ENCODE measurements at regions not wholly inside any gene's neighbourhood (a gene's known extent, or its start where the extent isn't known, plus 50 kb on each side); places are given as distances from the start of the nearest gene placed in this dataset.

DNA sequence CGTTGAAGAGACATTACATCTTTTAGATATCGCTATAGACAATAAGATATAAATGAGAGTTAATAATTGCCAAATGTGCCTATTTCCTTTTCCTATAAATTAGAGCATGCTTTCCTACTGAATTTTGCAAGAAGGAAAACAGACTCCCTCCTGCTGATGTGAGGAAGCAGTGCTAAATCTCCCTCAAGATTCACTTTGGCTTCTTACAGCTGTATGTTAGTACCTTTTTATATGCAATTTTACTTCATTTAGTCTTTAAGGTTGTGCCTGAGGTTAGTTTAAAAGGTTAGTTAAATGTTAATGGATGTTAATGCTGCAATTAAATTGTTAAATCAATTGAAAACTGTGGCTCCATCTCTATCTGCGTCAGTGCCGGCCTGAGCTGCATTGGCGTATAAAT, 728.8 kb downstream of the NR2F2 start (continued):
- TF ChIP-seq, protein P1, sequence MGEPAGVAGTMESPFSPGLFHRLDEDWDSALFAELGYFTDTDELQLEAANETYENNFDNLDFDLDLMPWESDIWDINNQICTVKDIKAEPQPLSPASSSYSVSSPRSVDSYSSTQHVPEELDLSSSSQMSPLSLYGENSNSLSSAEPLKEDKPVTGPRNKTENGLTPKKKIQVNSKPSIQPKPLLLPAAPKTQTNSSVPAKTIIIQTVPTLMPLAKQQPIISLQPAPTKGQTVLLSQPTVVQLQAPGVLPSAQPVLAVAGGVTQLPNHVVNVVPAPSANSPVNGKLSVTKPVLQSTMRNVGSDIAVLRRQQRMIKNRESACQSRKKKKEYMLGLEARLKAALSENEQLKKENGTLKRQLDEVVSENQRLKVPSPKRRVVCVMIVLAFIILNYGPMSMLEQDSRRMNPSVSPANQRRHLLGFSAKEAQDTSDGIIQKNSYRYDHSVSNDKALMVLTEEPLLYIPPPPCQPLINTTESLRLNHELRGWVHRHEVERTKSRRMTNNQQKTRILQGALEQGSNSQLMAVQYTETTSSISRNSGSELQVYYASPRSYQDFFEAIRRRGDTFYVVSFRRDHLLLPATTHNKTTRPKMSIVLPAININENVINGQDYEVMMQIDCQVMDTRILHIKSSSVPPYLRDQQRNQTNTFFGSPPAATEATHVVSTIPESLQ (CRISPR knock-in tag; IDR thresholded peaks at IDR 0.05): no peak
- TF ChIP-seq ZNF280B (CRISPR knock-in tag; IDR thresholded peaks at IDR 0.05): no peak
- TF ChIP-seq HLTF (IDR thresholded peaks at IDR 0.05): no peak
- TF ChIP-seq ZNF282 (CRISPR knock-in tag; IDR thresholded peaks at IDR 0.05): no peak
- TF ChIP-seq MBD1 (CRISPR knock-in tag; IDR thresholded peaks at IDR 0.05): no peak
- no peak for TF ChIP-seq BCL6 (CRISPR knock-in tag; IDR thresholded peaks at IDR 0.05)
- no peak for TF ChIP-seq OTX1 (CRISPR knock-in tag; IDR thresholded peaks at IDR 0.05)
- no peak for TF ChIP-seq ZNF695 (CRISPR knock-in tag; IDR thresholded peaks at IDR 0.05)
- no peak for TF ChIP-seq GTF2A2 (tag; IDR thresholded peaks at IDR 0.05)
- no peak for TF ChIP-seq ZNF212 (CRISPR knock-in tag; IDR thresholded peaks at IDR 0.05)
- TF ChIP-seq DACH1 (IDR thresholded peaks at IDR 0.05; ENCODE audit: partially characterized antibody): no peak
- no peak for TF ChIP-seq PHF21A (IDR thresholded peaks at IDR 0.05; ENCODE audit: borderline replicate concordance, low read depth)
- TF ChIP-seq MTA2 (IDR thresholded peaks at IDR 0.05; ENCODE audit: low read depth): no peak
- no peak for TF ChIP-seq AFF4 (CRISPR knock-in tag; IDR thresholded peaks at IDR 0.05)

Measured in K562 (cell line).